A549 (cell line): ENCODE measurements at regions not wholly inside any gene's neighbourhood (a gene's known extent, or its start where the extent isn't known, plus 50 kb on each side); places are given as distances from the start of the nearest gene placed in this dataset.
"Not testable (repeated sequence)": the region's sequence is repeated elsewhere in the genome, so short reads cannot be mapped to it uniquely, and the experiment has no call there.

Experiments used
- ATAC-seq, 2 experiments: fragments of 200-7000 bp in 1 of 2; fragments of >200 bp in 1 of 2; cut with Nextera tagmentation in 1 of 2; cut with Tn5 transposase in 1 of 2; 3 replicates each; pipeline versions ENCODE4 v1.8.0 to v1.9.1; 2018 to 2020; ENCODE audit warnings: mild to moderate bottlenecking in 1 of 2, moderate library complexity in 1 of 2
- CTCF ChIA-PET: fragments of 300-600 bp; sonication (Branson Sonifier 250); formaldehyde crosslinking; extraction: SDS; loops from one replicate; lab custom pipeline; 2021; ENCODE audit warnings: antibody characterized with exemption, inconsistent platforms; lab: Yijun Ruan, JAX
- POLR2A ChIA-PET: fragments of 350-600 bp; formaldehyde crosslinking; extraction: SDS; loops from one replicate; lab custom pipeline; 2021; ENCODE audit warnings: antibody characterized with exemption, inconsistent platforms; lab: Yijun Ruan, JAX
- DNase-seq, 2 experiments: peaks; one replicate each; pipeline versions ENCODE4 v3.0.0 to v3.0.0-alpha.2; 2011 to 2016; ENCODE audit warnings: low read depth in 1 of 2, low spot score in 1 of 2
- FAIRE-seq: peaks from 2 replicates; lab custom pipeline; 2011; peaks lifted over from hg19 to GRCh38; lab: Jason Lieb, UNC
- H3K27ac ChIP-seq, 2 experiments: fragments of >200 bp; sonication (Bioruptor Twin); formaldehyde crosslinking; 3 replicates each; pipeline ENCODE4 v1.5.1; 2016 to 2017
- H3K4me1 ChIP-seq: fragments of >200 bp; sonication (Bioruptor Twin); formaldehyde crosslinking; 3 replicates; pipeline ENCODE4 v1.6.1; 2016
- H3K4me2 ChIP-seq: fragments of >200 bp; sonication (Bioruptor Twin); formaldehyde crosslinking; 3 replicates; pipeline ENCODE4 v1.6.1; 2016
- H3K4me3 ChIP-seq: fragments of >200 bp; sonication (Bioruptor Twin); formaldehyde crosslinking; 3 replicates; pipeline ENCODE4 v1.5.1; 2016
- H3K9me3 ChIP-seq: fragments of >200 bp; sonication (Bioruptor Twin); formaldehyde crosslinking; 3 replicates; pipeline ENCODE4 v1.6.1; 2016
- CEBPB ChIP-seq, 2 experiments: fragments of >200 bp in 1 of 2; sonication (Bioruptor Twin) in 1 of 2; formaldehyde crosslinking in 1 of 2; IDR thresholded peaks; 2 replicates each; pipeline ENCODE4 v1.6.1; 2012 to 2016
- CHD4 ChIP-seq: fragments of 200-600 bp; sonication (generic); IDR thresholded peaks from 2 replicates; pipeline ENCODE4 v1.6.1; 2016; ENCODE audit warnings: antibody characterized with exemption, mild to moderate bottlenecking, borderline replicate concordance
- E2F6 ChIP-seq: IDR thresholded peaks from 2 replicates; pipeline ENCODE4 v1.6.1; 2012; ENCODE audit warnings: low read depth, borderline replicate concordance
- EHF ChIP-seq: fragments of 250-450 bp; sonication (Bioruptor Pico); IDR thresholded peaks from 2 replicates; pipeline ENCODE4 v1.5.0; 2020; ENCODE audit warnings: mild to moderate bottlenecking
- ELK1 ChIP-seq: fragments of 150-350 bp; IDR thresholded peaks from 2 replicates; pipeline ENCODE4 v1.6.1; 2014; ENCODE audit warnings: low read depth, mild to moderate bottlenecking, low read length
- JUN ChIP-seq, 2 experiments: fragments of >200 bp; sonication (Bioruptor Twin); formaldehyde crosslinking; IDR thresholded peaks; 2 replicates in 1 of 2; 3 replicates in 1 of 2; pipeline ENCODE4 v1.6.1; 2016 to 2017
- MYC ChIP-seq: IDR thresholded peaks from 2 replicates; pipeline ENCODE4 v1.6.1; 2012; ENCODE audit warnings: mild to moderate bottlenecking, inconsistent platforms, low read length, improper control_type of control experiment, borderline replicate concordance
- POLR2A ChIP-seq: IDR thresholded peaks from 2 replicates; pipeline ENCODE4 v1.6.1; 2012; ENCODE audit warnings: mild to moderate bottlenecking, low read length
- RARB ChIP-seq: fragments of 250-450 bp; sonication (Bioruptor Pico); IDR thresholded peaks from 2 replicates; pipeline ENCODE4 v1.8.0; 2021; ENCODE audit warnings: mild to moderate bottlenecking, moderate library complexity
- RCOR1 ChIP-seq: fragments of 150-350 bp; IDR thresholded peaks from 2 replicates; pipeline ENCODE4 v1.6.1; 2014; ENCODE audit warnings: antibody characterized with exemption, low read length, low read depth
- SREBF2 ChIP-seq: fragments of 450-650 bp; IDR thresholded peaks from 2 replicates; pipeline ENCODE4 v1.6.1; 2014; ENCODE audit warnings: mild to moderate bottlenecking, moderate library complexity
- ZC3H11A ChIP-seq: fragments of 450-650 bp; IDR thresholded peaks from 2 replicates; pipeline ENCODE4 v1.6.1; 2014; ENCODE audit warnings: antibody characterized with exemption, mild to moderate bottlenecking
- ZSCAN20 ChIP-seq: fragments of 250-450 bp; sonication (Bioruptor Pico); IDR thresholded peaks from 2 replicates; pipeline ENCODE4 v1.8.0; 2022; ENCODE audit warnings: mild to moderate bottlenecking, moderate library complexity
- WGBS: methylation state at CpG from one replicate; pipeline ENCODE4 v1.1.6; 2017; ENCODE audit errors: missing lambda C conversion rate; 5-methylcytosine and 5-hydroxymethylcytosine counted together
- TF ChIP-seq, protein P1 (sequence below): fragments of 450-650 bp; IDR thresholded peaks from 2 replicates; pipeline ENCODE4 v1.6.1; 2014; ENCODE audit warnings: antibody characterized with exemption
- TF ChIP-seq, protein P2 (sequence below): fragments of 250-450 bp; sonication (Bioruptor Pico); IDR thresholded peaks from 2 replicates; pipeline ENCODE4 v1.5.0; 2020; ENCODE audit warnings: low read depth, mild to moderate bottlenecking, moderate library complexity

DNA sequence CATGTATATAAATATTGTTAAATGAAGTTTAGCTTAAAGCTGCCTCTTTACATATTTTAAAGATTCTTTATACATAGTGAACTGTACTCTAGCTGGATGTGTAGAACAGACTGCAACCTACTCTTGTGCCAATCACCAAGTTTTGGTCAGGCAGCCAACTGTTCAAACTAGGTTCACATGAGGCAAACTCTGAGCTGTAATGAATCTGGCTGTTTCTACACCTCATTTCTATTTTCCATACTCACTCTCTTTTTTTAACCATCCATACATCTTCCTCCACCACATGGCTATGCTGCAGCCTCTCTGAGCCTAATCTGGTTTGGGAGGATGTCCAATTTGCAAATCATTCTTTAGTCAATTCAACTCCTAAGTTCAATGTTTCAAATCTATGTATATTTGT lies 974.8 kb downstream of the CNTNAP5 start:
- DNase-seq (no peak), ATAC-seq (no peak), FAIRE-seq (no peak)
- Histone ChIP-seq H3K27ac (no peak overlapping the region), H3K4me3 (no peak overlapping the region), H3K4me1 (no peaks in the 10 kb centered on the region), H3K4me2 (no peak overlapping the region), H3K9me3 (no peaks in the 10 kb centered on the region)
- no peak for TF ChIP-seq RARB
- no peak for TF ChIP-seq MYC
- no peak for TF ChIP-seq ELK1
- no peak for TF ChIP-seq RCOR1
- TF ChIP-seq E2F6, result no peak
- TF ChIP-seq, protein P1, sequence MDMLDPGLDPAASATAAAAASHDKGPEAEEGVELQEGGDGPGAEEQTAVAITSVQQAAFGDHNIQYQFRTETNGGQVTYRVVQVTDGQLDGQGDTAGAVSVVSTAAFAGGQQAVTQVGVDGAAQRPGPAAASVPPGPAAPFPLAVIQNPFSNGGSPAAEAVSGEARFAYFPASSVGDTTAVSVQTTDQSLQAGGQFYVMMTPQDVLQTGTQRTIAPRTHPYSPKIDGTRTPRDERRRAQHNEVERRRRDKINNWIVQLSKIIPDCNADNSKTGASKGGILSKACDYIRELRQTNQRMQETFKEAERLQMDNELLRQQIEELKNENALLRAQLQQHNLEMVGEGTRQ, result no peak
- CTCF ChIA-PET, result no interaction called here
- POLR2A ChIA-PET, result no interaction called here

GRCh38 chr2:125004106-125004800 lies 979.2 kb downstream of the CNTNAP5 start:
- H3K27ac ChIP-seq, result no peak overlapping the region
- ChIA-PET CTCF (no interaction called here), POLR2A (no interaction called here)
- no peak for TF ChIP-seq SREBF2
- no peak for TF ChIP-seq EHF
- TF ChIP-seq ZC3H11A, result no peak
- TF ChIP-seq ZSCAN20 (CRISPR knock-in tag), result no peak
- TF ChIP-seq ELK1, result no peak
- TF ChIP-seq POLR2A, result no peak
- TF ChIP-seq, protein P2, sequence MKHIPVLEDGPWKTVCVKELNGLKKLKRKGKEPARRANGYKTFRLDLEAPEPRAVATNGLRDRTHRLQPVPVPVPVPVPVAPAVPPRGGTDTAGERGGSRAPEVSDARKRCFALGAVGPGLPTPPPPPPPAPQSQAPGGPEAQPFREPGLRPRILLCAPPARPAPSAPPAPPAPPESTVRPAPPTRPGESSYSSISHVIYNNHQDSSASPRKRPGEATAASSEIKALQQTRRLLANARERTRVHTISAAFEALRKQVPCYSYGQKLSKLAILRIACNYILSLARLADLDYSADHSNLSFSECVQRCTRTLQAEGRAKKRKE (CRISPR knock-in tag), result no peak
- no peak for DNase-seq
- no peak for ATAC-seq
- H3K4me3 ChIP-seq, result no peak overlapping the region
- no peaks in the 10 kb centered on the region for H3K9me3 ChIP-seq
- H3K4me1 ChIP-seq, result no peaks in the 10 kb centered on the region
- WGBS, result 2% methylated on average over 7 of the region's 7 CpGs
- H3K4me2 ChIP-seq, result no peak overlapping the region
- no peak for FAIRE-seq

DNA sequence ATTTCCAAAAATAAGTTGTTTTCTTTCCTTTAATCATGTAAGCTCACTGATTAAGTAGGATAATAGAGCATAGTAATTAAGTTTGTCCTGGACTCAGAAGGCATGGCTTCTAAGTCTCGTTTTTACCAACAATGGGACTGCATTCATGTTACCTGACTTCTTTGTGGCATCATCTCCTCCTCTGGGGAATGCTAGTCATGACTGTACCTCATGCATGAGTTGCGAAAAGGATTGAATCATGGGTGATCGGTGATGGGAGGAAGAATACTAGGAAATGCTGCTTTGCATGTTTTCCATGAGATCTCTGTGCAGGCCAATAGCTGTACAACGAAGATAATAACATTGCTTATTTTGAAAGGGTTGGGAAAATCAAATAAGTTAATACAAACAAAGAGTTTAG lies 981.6 kb downstream of the CNTNAP5 start:
- H3K4me3 ChIP-seq, result no peak overlapping the region
- no peak for DNase-seq
- H3K9me3 ChIP-seq, result no peaks in the 10 kb centered on the region
- H3K27ac ChIP-seq, result no peak overlapping the region
- WGBS, result 2% methylated on average over 4 of the region's 4 CpGs
- TF ChIP-seq POLR2A, result no peak
- no peak for TF ChIP-seq CEBPB (IDR thresholded peaks at IDR 0.05)
- TF ChIP-seq EHF, result no peak
- TF ChIP-seq, protein P2 (CRISPR knock-in tag), result no peak
- TF ChIP-seq CHD4, result no peak
- TF ChIP-seq JUN (IDR thresholded peaks at IDR 0.05), result no peak
- no peaks in the 10 kb centered on the region for H3K4me1 ChIP-seq
- CTCF ChIA-PET, result no interaction called here
- FAIRE-seq, result no peak
- POLR2A ChIA-PET, result no interaction called here
- ATAC-seq, result no peak
- H3K4me2 ChIP-seq, result no peak overlapping the region

GRCh38 chr2:125028721-125029120 lies 1003.6 kb downstream of the CNTNAP5 start:
- FAIRE-seq, result not testable (repeated sequence)

More at GRCh38 chr2:125028721-125029120, 1003.6 kb downstream of the CNTNAP5 start:
- CTCF ChIA-PET, H3K4me2 ChIP-seq, H3K4me1 ChIP-seq, H3K9me3 ChIP-seq, POLR2A ChIA-PET, DNase-seq, ATAC-seq, H3K27ac ChIP-seq, H3K4me3 ChIP-seq: not testable (repeated sequence)
- 2% methylated on average over 4 of the region's 4 CpGs for WGBS
